Erythroblast (primary cell): ENCODE measurements at regions not wholly inside any gene's neighbourhood (a gene's known extent, or its start where the extent isn't known, plus 50 kb on each side); places are given as distances from the start of the nearest gene placed in this dataset.

Experiments used
- GATA1 ChIP-seq: IDR thresholded peaks from 2 replicates; pipeline ENCODE4 v1.6.1; 2011; ENCODE audit warnings: low read depth, mild to moderate bottlenecking, control low read depth, low read length, moderate library complexity
- POLR2A ChIP-seq: IDR thresholded peaks from 2 replicates; pipeline ENCODE4 v1.6.1; 2011; ENCODE audit warnings: mild to moderate bottlenecking, low read length

DNA sequence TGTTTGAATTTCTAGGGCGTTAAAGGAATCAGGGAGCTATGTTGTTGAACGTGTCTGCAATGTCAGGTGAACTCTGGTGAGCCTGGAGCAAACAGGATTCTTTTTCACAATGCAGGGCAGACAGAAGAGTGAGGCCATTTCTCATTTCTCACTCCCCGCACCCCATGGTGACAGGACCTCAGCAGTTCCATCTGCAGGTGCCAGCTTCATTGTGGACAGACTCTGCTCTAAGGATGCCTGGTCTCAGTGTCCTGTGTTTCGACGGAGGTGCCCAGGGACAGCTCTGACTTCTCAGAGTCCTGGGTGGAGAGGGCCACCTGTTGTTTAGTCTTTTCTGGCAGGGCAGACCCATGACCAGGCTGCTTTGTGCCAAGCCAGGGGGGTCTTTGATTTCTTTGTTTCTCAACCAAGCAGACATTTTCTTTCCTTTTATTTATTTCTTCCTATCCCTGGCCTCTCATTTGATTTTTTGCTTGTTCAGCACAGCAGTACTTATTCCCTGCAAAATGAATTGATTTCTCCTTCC is 201.5 kb downstream of the RNF144A start:
- TF ChIP-seq POLR2A = no peak
- TF ChIP-seq GATA1 = no peak
